ENCODE measurements at regions not wholly inside any gene's neighbourhood (a gene's known extent, or its start where the extent isn't known, plus 50 kb on each side); places are given as distances from the start of the nearest gene placed in this dataset.

DNA sequence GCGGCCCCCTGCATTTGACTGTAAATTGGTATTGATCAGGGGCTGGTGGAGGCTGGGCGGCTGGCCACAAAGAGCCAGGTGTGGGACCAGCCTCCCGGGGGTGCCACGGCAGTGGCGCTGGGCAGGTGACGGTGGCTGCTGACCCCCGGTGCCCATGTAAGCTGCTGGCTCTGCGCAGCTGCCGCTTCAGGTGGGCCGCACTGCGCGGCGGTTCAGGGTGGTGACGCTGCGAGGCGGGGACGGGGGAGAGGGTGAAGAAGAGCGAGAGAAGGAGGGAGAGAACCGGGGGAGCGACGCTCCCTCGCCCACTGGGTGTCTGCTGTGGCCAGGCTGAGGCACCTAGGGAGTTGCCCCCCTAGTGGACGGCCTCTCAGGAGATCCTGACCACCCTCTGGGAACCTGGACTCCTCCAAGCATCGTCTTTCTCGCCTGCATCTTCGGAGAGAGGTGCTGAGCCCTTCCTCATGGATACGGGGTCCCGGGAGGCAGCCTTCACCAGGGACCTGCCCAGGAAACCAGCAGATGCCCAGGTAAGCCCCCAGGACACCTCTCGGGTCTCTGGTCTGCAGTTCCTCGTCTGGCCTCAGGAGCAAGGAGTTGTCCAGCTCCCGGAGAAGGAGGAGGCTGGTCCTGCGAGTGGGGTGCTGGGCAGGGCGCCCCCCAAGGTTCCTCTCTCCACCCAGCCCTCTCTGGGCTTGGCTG, 77.5 kb upstream of the GATA5 start:
- no peaks in the 10 kb centered on the region for H4K20me1 ChIP-seq (ENCODE audit: insufficient read depth, low read length)
- no peaks in the 10 kb centered on the region for H3K4me1 ChIP-seq (ENCODE audit: low read length)
- H3K27me3 ChIP-seq (replicated peaks; ENCODE audit: insufficient read depth, low read length) = peaks cover 98% of the 10 kb centered on the region
- TF ChIP-seq, protein P1, sequence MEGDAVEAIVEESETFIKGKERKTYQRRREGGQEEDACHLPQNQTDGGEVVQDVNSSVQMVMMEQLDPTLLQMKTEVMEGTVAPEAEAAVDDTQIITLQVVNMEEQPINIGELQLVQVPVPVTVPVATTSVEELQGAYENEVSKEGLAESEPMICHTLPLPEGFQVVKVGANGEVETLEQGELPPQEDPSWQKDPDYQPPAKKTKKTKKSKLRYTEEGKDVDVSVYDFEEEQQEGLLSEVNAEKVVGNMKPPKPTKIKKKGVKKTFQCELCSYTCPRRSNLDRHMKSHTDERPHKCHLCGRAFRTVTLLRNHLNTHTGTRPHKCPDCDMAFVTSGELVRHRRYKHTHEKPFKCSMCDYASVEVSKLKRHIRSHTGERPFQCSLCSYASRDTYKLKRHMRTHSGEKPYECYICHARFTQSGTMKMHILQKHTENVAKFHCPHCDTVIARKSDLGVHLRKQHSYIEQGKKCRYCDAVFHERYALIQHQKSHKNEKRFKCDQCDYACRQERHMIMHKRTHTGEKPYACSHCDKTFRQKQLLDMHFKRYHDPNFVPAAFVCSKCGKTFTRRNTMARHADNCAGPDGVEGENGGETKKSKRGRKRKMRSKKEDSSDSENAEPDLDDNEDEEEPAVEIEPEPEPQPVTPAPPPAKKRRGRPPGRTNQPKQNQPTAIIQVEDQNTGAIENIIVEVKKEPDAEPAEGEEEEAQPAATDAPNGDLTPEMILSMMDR (IDR thresholded peaks at IDR 0.05; ENCODE audit: low read length) = no peak
- TF ChIP-seq EZH2 (optimal IDR thresholded peaks at IDR 0.05; ENCODE audit: low read depth, low read length) (no peak), EZH2phosphoT487 (IDR thresholded peaks at IDR 0.05; ENCODE audit: low read length) (no peak)
- no peak for DNase-seq
- no peaks in the 10 kb centered on the region for H3K9me3 ChIP-seq (replicated peaks; ENCODE audit: insufficient read depth, low read length)
- no peaks in the 10 kb centered on the region for H3K79me2 ChIP-seq (ENCODE audit: low read length)
- no peaks in the 10 kb centered on the region for H3F3A ChIP-seq (ENCODE audit: insufficient read depth, low read length)
- H3K9ac ChIP-seq (ENCODE audit: low read length) = no peak overlapping the region
- H3K36me3 ChIP-seq (replicated peaks; ENCODE audit: insufficient read depth, low read length) = no peaks in the 10 kb centered on the region
- H3K27ac ChIP-seq (ENCODE audit: low read length) = no peak overlapping the region
- no peak overlapping the region for H3K4me3 ChIP-seq (ENCODE audit: low read length)
- H2AFZ ChIP-seq (ENCODE audit: low read length) = no peak overlapping the region
- no peaks in the 10 kb centered on the region for H3K9me2 ChIP-seq (replicated peaks; ENCODE audit: insufficient read depth, low read length)
- no peak overlapping the region for H3K4me2 ChIP-seq (ENCODE audit: low read depth, low read length)

DNA sequence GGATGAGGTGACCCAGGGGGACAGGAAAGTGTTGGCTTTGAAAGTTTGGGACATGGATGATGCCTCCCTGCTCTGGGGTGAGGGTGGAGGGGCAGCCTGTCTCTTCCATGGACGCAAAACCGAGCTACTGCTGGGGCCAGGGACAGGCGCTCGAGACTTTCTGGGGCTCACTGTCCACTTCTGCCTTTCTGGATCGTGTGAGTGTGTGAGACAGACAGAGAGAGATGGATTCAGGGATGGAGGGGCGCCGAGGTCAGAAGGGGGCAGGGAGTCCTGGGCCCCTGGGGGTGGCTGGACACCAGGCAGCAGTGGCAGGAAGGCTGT, 78.0 kb upstream of the GATA5 start:
- no peak for DNase-seq
- Histone ChIP-seq H3F3A (ENCODE audit: insufficient read depth, low read length) (no peaks in the 10 kb centered on the region), H3K9ac (ENCODE audit: low read length) (no peak overlapping the region), H3K27me3 (replicated peaks; ENCODE audit: insufficient read depth, low read length) (peaks cover 98% of the 10 kb centered on the region), H3K4me3 (ENCODE audit: low read length) (no peak overlapping the region), H3K9me2 (replicated peaks; ENCODE audit: insufficient read depth, low read length) (no peaks in the 10 kb centered on the region), H3K36me3 (replicated peaks; ENCODE audit: insufficient read depth, low read length) (no peaks in the 10 kb centered on the region), H3K9me3 (replicated peaks; ENCODE audit: insufficient read depth, low read length) (no peaks in the 10 kb centered on the region), H3K79me2 (ENCODE audit: low read length) (no peaks in the 10 kb centered on the region), H4K20me1 (ENCODE audit: insufficient read depth, low read length) (no peaks in the 10 kb centered on the region), H2AFZ (ENCODE audit: low read length) (no peak overlapping the region), H3K27ac (ENCODE audit: low read length) (no peak overlapping the region), H3K4me2 (ENCODE audit: low read depth, low read length) (no peak overlapping the region), H3K4me1 (ENCODE audit: low read length) (no peaks in the 10 kb centered on the region)
- TF ChIP-seq, protein P1 (IDR thresholded peaks at IDR 0.05; ENCODE audit: low read length) = no peak
- TF ChIP-seq EZH2 (optimal IDR thresholded peaks at IDR 0.05; ENCODE audit: low read depth, low read length) = no peak
- TF ChIP-seq EZH2phosphoT487 (IDR thresholded peaks at IDR 0.05; ENCODE audit: low read length) = no peak

- H3K9me3 ChIP-seq (replicated peaks; ENCODE audit: insufficient read depth, low read length) = no peaks in the 10 kb centered on the region
- peaks cover 98% of the 10 kb centered on the region for H3K27me3 ChIP-seq (replicated peaks; ENCODE audit: insufficient read depth, low read length)
- H3K9me2 ChIP-seq (replicated peaks; ENCODE audit: insufficient read depth, low read length) = no peaks in the 10 kb centered on the region
- no peaks in the 10 kb centered on the region for H3F3A ChIP-seq (ENCODE audit: insufficient read depth, low read length)
- H3K36me3 ChIP-seq (replicated peaks; ENCODE audit: insufficient read depth, low read length) = no peaks in the 10 kb centered on the region
- no peak overlapping the region for H3K4me2 ChIP-seq (ENCODE audit: low read depth, low read length)
- H3K9ac ChIP-seq (ENCODE audit: low read length) = no peak overlapping the region
- no peak overlapping the region for H3K4me3 ChIP-seq (ENCODE audit: low read length)
- no peak for DNase-seq
- H3K27ac ChIP-seq (ENCODE audit: low read length) = no peak overlapping the region
- no peaks in the 10 kb centered on the region for H3K4me1 ChIP-seq (ENCODE audit: low read length)
- peak; percentile 50 for TF ChIP-seq EZH2 (optimal IDR thresholded peaks at IDR 0.05; ENCODE audit: low read depth, low read length)
- no peak for TF ChIP-seq EZH2phosphoT487 (IDR thresholded peaks at IDR 0.05; ENCODE audit: low read length)
- TF ChIP-seq, protein P1 (IDR thresholded peaks at IDR 0.05; ENCODE audit: low read length) = no peak
- no peak overlapping the region for H2AFZ ChIP-seq (ENCODE audit: low read length)
- no peaks in the 10 kb centered on the region for H3K79me2 ChIP-seq (ENCODE audit: low read length)
- no peaks in the 10 kb centered on the region for H4K20me1 ChIP-seq (ENCODE audit: insufficient read depth, low read length)
These were observed 78.6 kb upstream of the GATA5 start for GRCh38 chr20:62554214-62554897.
